ENCODE measurements at regions not wholly inside any gene's neighbourhood (a gene's known extent, or its start where the extent isn't known, plus 50 kb on each side); places are given as distances from the start of the nearest gene placed in this dataset.

DNA sequence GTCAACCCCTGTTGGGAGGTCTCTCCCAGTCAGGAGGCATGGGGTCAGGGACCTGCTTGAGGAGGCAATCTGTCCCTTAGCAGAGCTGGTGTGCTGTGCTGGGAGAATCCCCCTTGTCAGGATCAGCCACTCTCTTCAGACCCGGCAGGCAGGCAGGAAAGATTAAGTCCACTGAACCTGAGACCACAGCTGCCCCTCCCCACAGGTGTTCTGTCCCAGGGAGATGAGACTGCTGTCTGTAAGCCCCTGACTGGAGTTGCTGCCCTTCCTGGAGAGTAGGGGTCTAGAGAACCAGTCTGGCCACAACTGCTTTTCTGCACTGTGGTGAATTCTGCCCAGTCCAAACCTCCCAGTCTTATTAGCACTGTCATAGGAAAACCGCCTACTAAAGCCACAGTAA, 677.8 kb upstream of the POU3F2 start:
- TF ChIP-seq POLR2A (IDR thresholded peaks at IDR 0.05; ENCODE audit: low read length) (no peak), GATA1 (IDR thresholded peaks at IDR 0.05; ENCODE audit: low read depth, low read length) (no peak)
